RWPE1 (cell line): ENCODE measurements at regions not wholly inside any gene's neighbourhood (a gene's known extent, or its start where the extent isn't known, plus 50 kb on each side); places are given as distances from the start of the nearest gene placed in this dataset.
A peak's percentile ranks its signal among the peaks of the same experiment; 100 is the strongest.
"Not testable (repeated sequence)": the region's sequence is repeated elsewhere in the genome, so short reads cannot be mapped to it uniquely, and the experiment has no call there.

ENCODE experiments used
- CTCF ChIA-PET: fragments of 350-600 bp; sonication (Branson Sonifier 250); formaldehyde crosslinking; extraction: SDS; loops from one replicate; lab custom pipeline; 2021; lab: Yijun Ruan, JAX
- POLR2A ChIA-PET: fragments of 400-600 bp; formaldehyde crosslinking; extraction: SDS; loops from one replicate; lab custom pipeline; 2020; ENCODE audit warnings: antibody characterized with exemption; ENCODE audit not compliant: low non-redundant PET; lab: Yijun Ruan, JAX
- DNase-seq: peaks from one replicate; pipeline ENCODE4 v3.0.0; 2012; ENCODE audit warnings: low spot score
- H3K27ac ChIP-seq: fragments of 450-650 bp; 2 replicates; pipeline ENCODE4 v1.5.1; 2017
- TF ChIP-seq, protein P1 (sequence below): fragments of 450-650 bp; conservative IDR thresholded peaks from 2 replicates; pipeline ENCODE4 v1.5.1; 2017; ENCODE audit warnings: low read depth, mild to moderate bottlenecking

GRCh38 chr21:15627823-15628222, 102.0 kb upstream of the USP25 start:
- ChIA-PET CTCF (no interaction called here), POLR2A (no interaction called here)
- TF ChIP-seq, protein P1, sequence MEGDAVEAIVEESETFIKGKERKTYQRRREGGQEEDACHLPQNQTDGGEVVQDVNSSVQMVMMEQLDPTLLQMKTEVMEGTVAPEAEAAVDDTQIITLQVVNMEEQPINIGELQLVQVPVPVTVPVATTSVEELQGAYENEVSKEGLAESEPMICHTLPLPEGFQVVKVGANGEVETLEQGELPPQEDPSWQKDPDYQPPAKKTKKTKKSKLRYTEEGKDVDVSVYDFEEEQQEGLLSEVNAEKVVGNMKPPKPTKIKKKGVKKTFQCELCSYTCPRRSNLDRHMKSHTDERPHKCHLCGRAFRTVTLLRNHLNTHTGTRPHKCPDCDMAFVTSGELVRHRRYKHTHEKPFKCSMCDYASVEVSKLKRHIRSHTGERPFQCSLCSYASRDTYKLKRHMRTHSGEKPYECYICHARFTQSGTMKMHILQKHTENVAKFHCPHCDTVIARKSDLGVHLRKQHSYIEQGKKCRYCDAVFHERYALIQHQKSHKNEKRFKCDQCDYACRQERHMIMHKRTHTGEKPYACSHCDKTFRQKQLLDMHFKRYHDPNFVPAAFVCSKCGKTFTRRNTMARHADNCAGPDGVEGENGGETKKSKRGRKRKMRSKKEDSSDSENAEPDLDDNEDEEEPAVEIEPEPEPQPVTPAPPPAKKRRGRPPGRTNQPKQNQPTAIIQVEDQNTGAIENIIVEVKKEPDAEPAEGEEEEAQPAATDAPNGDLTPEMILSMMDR = no peak
- DNase-seq = no peak
- no peak overlapping the region for H3K27ac ChIP-seq

GRCh38 chr21:15631342-15631741, 98.4 kb upstream of the USP25 start:
- H3K27ac ChIP-seq = no peak overlapping the region
- peak; percentile 28 for DNase-seq
- ChIA-PET CTCF (no interaction called here), POLR2A (no interaction called here)
- TF ChIP-seq, protein P1 = no peak

DNA sequence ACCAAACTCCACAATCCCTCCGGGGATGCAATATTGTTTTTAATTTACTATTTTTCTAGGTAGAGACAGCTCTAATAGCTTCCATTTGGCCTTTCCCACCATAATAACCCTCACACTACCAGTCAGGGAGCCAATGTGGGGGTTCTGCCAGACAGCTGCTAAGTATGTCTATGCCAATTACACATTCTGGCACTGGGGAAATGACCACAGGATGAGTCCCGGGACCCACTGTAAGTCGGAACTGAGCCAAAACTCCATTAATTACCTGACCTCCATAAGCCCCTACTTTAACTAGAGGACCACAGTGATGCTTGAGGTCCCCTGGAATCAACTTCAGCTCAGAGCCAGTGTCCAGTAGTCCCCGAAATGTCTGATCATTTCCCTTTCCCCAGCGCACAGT, 95.2 kb upstream of the USP25 start:
- DNase-seq, CTCF ChIA-PET, H3K27ac ChIP-seq, POLR2A ChIA-PET: not testable (repeated sequence)

- POLR2A ChIA-PET = no interaction called here
- no peak overlapping the region for H3K27ac ChIP-seq
- TF ChIP-seq, protein P1 = no peak
- CTCF ChIA-PET = interaction anchor here (0.6 kb wide), 1 partner anchor 13 kb away, joined by 4 read pairs; no protein-coding TSS in a partner anchor
- DNase-seq = peak; percentile 34
Observed at GRCh38 chr21:15638856-15639549, 90.8 kb upstream of the USP25 start.

DNA sequence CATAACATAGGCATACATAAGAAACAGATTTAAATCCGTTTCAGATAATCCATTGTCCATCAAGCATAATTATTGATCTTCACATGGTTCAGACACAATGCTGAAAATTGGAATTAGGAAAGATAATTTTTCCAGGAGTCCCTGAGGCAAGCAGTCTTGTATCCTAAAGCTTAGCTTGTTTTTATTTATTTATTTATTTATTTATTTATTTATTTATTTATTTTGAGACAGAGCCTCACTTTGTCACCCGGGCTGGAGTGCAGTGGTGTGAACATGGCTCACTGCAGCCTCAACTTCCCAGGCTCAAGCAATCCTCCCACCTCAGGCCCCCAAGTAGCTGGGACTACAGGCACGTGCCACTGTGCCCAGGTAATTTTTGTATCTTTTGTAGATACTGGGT, 89.7 kb upstream of the USP25 start:
- CTCF ChIA-PET = not testable (repeated sequence)

GRCh38 chr21:15644489-15644888, 85.3 kb upstream of the USP25 start:
- DNase-seq = no peak
- ChIA-PET CTCF (interaction anchor here (0.7 kb wide), 1 partner anchor 185 kb away, joined by 3 read pairs; no protein-coding TSS in a partner anchor), POLR2A (no interaction called here)
- H3K27ac ChIP-seq = no peak overlapping the region
- TF ChIP-seq, protein P1 = no peak

More for the DNA sequence above, 89.7 kb upstream of the USP25 start:
- DNase-seq, POLR2A ChIA-PET, H3K27ac ChIP-seq: not testable (repeated sequence)

DNA sequence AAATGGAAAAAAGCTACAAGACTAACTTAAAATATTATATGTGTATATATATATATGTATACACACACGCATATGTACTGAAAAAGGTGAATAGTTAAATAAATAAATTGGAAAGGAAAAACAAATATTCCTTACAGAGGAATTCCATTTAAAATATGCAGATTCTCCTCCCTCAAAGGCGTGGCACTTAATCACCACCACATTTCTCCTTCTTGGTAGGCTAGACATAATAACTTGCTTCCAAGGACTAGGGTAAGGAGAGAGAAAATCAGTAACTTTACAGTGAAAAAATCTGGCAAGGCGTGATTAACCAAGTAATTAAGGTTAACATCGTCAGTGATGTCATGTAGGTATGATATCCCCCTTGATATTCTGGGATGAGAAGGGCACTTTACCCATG, 84.0 kb upstream of the USP25 start:
- no peak for DNase-seq
- CTCF ChIA-PET = no interaction called here
- no peak overlapping the region for H3K27ac ChIP-seq
- TF ChIP-seq, protein P1 = no peak
- POLR2A ChIA-PET = no interaction called here
